ENCODE measurements at regions not wholly inside any gene's neighbourhood (a gene's known extent, or its start where the extent isn't known, plus 50 kb on each side); places are given as distances from the start of the nearest gene placed in this dataset.

GRCh38 chr3:20529911-20530310 lies 343.9 kb upstream of the SGO1 start:
- TF ChIP-seq ZFX (IDR thresholded peaks at IDR 0.05) (no peak), JUND (IDR thresholded peaks at IDR 0.05) (no peak), SP1 (IDR thresholded peaks at IDR 0.05; ENCODE audit: low read depth) (no peak), POLR2A (IDR thresholded peaks at IDR 0.05; ENCODE audit: borderline replicate concordance, extremely low read depth, insufficient read depth, insufficient read length) (no peak), POLR2AphosphoS5 (IDR thresholded peaks at IDR 0.05; ENCODE audit: low read depth, low read length) (no peak), RAD21 (IDR thresholded peaks at IDR 0.05; ENCODE audit: low read depth) (no peak)
- no peak overlapping the region for H2AFZ ChIP-seq (ENCODE audit: low read depth, low read length, poor library complexity, severe bottlenecking)
- no TSS peak for BruUV-seq (replicated peaks)

GRCh38 chr3:20528180-20528770 lies 342.3 kb upstream of the SGO1 start:
- DNase-seq (ENCODE audit: low read depth, low spot score) (no peak), ATAC-seq (no peak)
- Histone ChIP-seq H3K4me2 (ENCODE audit: low read length) (no peak overlapping the region), H3K79me2 (ENCODE audit: insufficient read depth, low read length) (no peaks in the 10 kb centered on the region), H3K9me3 (ENCODE audit: control insufficient read depth in 1 of 2, insufficient read depth in 1 of 2, low read depth in 1 of 2, low read length in 2 of 2) (peaks cover 0 to 8% of the 10 kb centered on the region in 2 experiments; a peak in 2 of 4 replicates), H3K9ac (ENCODE audit: low read length) (no peak overlapping the region), H3K4me1 (ENCODE audit: control insufficient read depth in 1 of 2, insufficient read depth in 2 of 2, low read length in 2 of 2) (no peaks in the 10 kb centered on the region), H4K20me1 (ENCODE audit: insufficient read depth) (no peaks in the 10 kb centered on the region), H3K4me3 (replicated peaks in 1 of 2; ENCODE audit: low read depth in 1 of 2, low read length in 2 of 2) (no peak overlapping the region), H2AFZ (ENCODE audit: low read depth, low read length, poor library complexity, severe bottlenecking) (no peak overlapping the region), H3K9me2 (ENCODE audit: insufficient read depth) (no peaks in the 10 kb centered on the region), H3K27ac (ENCODE audit: low read depth, low read length) (no peak overlapping the region), H3K27me3 (ENCODE audit: insufficient read depth, low read length) (no peaks in the 10 kb centered on the region), H3K36me3 (ENCODE audit: control insufficient read depth in 1 of 2, insufficient read depth in 2 of 2, low read length in 2 of 2) (no peaks in the 10 kb centered on the region)
- no peak for TF ChIP-seq CEBPB (IDR thresholded peaks at IDR 0.05; ENCODE audit: low read depth)
- RAD21 ChIA-PET (ENCODE audit: low non-redundant PET in 1 of 2, low total read pairs in 2 of 2, uncharacterized antibody in 2 of 2, unreplicated experiment in 2 of 2): no interaction called here
- CTCF ChIA-PET: no interaction called here
- intact Hi-C loops (cut with micrococcal nuclease): no loop called here
- BruUV-seq (replicated peaks): no TSS peak
- POLR2A ChIA-PET: no interaction called here

More at GRCh38 chr3:20529911-20530310, 343.9 kb upstream of the SGO1 start:
- RAD21 ChIA-PET (ENCODE audit: low non-redundant PET in 1 of 2, low total read pairs in 2 of 2, uncharacterized antibody in 2 of 2, unreplicated experiment in 2 of 2): no interaction called here
- no peak overlapping the region for H3K27ac ChIP-seq (ENCODE audit: low read depth, low read length)
- no peak overlapping the region for H3K4me2 ChIP-seq (ENCODE audit: low read length)
- H3K79me2 ChIP-seq (ENCODE audit: insufficient read depth, low read length): no peaks in the 10 kb centered on the region
- POLR2A ChIA-PET: no interaction called here
- H3K9me2 ChIP-seq (ENCODE audit: insufficient read depth): no peaks in the 10 kb centered on the region
- ATAC-seq (no peak), DNase-seq (ENCODE audit: low read depth, low spot score) (no peak)
- intact Hi-C loops (cut with micrococcal nuclease): no loop called here
- CTCF ChIA-PET: no interaction called here
- H3K36me3 ChIP-seq (ENCODE audit: control insufficient read depth in 1 of 2, insufficient read depth in 2 of 2, low read length in 2 of 2): no peaks in the 10 kb centered on the region
- H3K4me1 ChIP-seq (ENCODE audit: control insufficient read depth in 1 of 2, insufficient read depth in 2 of 2, low read length in 2 of 2): no peaks in the 10 kb centered on the region
- no peaks in the 10 kb centered on the region for H4K20me1 ChIP-seq (ENCODE audit: insufficient read depth)
- H3K4me3 ChIP-seq (replicated peaks in 1 of 2; ENCODE audit: low read depth in 1 of 2, low read length in 2 of 2): no peak overlapping the region
- H3K27me3 ChIP-seq (ENCODE audit: insufficient read depth, low read length): no peaks in the 10 kb centered on the region
- H3K9ac ChIP-seq (ENCODE audit: low read length): no peak overlapping the region
- peaks cover 0 to 9% of the 10 kb centered on the region in 2 experiments; a peak in 2 of 4 replicates for H3K9me3 ChIP-seq (ENCODE audit: control insufficient read depth in 1 of 2, insufficient read depth in 1 of 2, low read depth in 1 of 2, low read length in 2 of 2)

All from HCT116 (cell line).